ENCODE measurements at regions not wholly inside any gene's neighbourhood (a gene's known extent, or its start where the extent isn't known, plus 50 kb on each side); places are given as distances from the start of the nearest gene placed in this dataset.
"Not testable (repeated sequence)": the region's sequence is repeated elsewhere in the genome, so short reads cannot be mapped to it uniquely, and the experiment has no call there.

DNA sequence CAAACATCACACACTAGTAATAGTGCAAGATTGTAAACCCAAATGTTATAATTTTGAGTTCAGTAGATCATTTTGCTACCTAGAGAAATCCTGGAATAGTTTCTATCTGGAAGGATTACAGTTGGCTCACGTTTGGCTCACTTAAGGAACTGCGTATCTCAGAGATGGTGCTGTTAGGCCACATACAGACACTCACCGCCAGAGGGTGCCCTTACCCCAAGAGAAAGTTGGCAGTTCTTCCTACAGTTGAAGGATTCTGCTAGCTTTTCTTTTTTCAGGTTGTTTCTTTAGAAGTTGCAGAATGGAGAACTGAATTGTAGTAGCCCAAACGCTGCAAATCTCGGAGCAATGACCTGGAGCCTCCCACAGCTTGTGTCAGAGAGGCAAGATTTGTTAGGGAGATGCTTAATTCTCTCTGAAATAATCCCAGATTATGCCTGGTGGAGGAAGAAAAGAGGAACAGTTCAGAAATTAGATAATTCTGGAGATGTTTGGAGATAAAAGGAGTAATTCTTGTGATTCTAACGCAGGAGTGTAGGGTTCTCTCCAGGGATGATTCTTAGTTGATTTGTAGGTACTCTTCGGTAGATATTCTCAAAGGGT, 87.9 kb upstream of the PAPPA2 start:
- no peaks in the 10 kb centered on the region for H3K9me3 Mint-ChIP-seq
- H3K27me3 Mint-ChIP-seq, result peaks cover 14% of the 10 kb centered on the region
- intact Hi-C loops (cut with micrococcal nuclease), result loop anchor here (5.0 to 10.0 kb wide), 2 partner anchors 180 to 507 kb away; no protein-coding TSS in a partner anchor
- H3K4me3 Mint-ChIP-seq, result no peak overlapping the region
- ATAC-seq, result peak; percentile 56
- H3K4me1 Mint-ChIP-seq (ENCODE audit: low read depth), result no peaks in the 10 kb centered on the region
- no peak overlapping the region for H3K27ac Mint-ChIP-seq
- TF ChIP-seq, protein P1, sequence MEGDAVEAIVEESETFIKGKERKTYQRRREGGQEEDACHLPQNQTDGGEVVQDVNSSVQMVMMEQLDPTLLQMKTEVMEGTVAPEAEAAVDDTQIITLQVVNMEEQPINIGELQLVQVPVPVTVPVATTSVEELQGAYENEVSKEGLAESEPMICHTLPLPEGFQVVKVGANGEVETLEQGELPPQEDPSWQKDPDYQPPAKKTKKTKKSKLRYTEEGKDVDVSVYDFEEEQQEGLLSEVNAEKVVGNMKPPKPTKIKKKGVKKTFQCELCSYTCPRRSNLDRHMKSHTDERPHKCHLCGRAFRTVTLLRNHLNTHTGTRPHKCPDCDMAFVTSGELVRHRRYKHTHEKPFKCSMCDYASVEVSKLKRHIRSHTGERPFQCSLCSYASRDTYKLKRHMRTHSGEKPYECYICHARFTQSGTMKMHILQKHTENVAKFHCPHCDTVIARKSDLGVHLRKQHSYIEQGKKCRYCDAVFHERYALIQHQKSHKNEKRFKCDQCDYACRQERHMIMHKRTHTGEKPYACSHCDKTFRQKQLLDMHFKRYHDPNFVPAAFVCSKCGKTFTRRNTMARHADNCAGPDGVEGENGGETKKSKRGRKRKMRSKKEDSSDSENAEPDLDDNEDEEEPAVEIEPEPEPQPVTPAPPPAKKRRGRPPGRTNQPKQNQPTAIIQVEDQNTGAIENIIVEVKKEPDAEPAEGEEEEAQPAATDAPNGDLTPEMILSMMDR (IDR thresholded peaks at IDR 0.05), result peak; percentile 73
- DNase-seq, result peak; percentile 81
- ChIA-PET POLR2A (no interaction called here), CTCF (interaction anchor here (0.6 to 2.0 kb wide), 10 partner anchors 9 to 505 kb away, joined by 3 to 6 read pairs (median 4); no protein-coding TSS in a partner anchor)
- no peaks in the 10 kb centered on the region for H3K36me3 Mint-ChIP-seq (ENCODE audit: low read depth)

DNA sequence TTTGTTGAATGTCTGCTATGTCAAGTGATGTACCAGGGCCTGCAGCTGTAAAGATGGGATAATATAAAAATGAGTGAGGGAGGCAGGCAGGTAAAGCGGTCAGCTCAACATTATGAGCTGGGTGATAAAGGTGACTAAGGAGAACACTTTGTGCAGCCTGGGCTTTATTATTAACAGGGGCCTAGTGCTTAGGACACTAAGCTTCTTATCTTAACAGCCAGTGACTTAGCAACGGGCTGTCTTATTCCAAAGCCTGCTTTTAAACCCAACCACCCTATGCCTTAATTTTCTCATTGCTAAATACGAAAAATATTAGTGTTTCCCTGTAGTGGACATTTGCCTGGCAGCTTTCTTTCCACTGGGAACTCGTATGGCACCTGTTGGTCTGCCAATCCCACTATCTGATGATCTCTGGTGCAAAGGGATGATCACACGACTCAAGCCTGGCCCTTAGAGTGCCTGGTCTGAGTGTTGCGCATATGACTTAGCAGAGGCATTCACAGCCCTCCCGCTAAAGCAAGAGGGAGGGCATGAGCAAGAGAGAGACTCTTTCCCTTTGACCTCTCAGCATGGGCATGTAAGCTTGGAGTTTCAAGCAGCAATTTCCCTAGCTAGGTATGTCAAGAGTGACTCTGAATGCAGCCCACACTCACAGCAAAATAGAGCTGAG, 98.6 kb upstream of the PAPPA2 start:
- H3K9me3 Mint-ChIP-seq, result peaks cover 2% of the 10 kb centered on the region
- TF ChIP-seq, protein P1 (IDR thresholded peaks at IDR 0.05), result no peak
- ATAC-seq (no peak), DNase-seq (no peak)
- peaks cover 7% of the 10 kb centered on the region for H3K27me3 Mint-ChIP-seq
- no peak overlapping the region for H3K27ac Mint-ChIP-seq
- intact Hi-C loops (cut with micrococcal nuclease), result no loop called here
- POLR2A ChIA-PET, result no interaction called here
- CTCF ChIA-PET, result interaction anchor here (0.8 to 1.6 kb wide), 2 partner anchors 10 to 14 kb away, joined by 3 read pairs; no protein-coding TSS in a partner anchor
- H3K36me3 Mint-ChIP-seq (ENCODE audit: low read depth), result no peaks in the 10 kb centered on the region
- no peak overlapping the region for H3K4me3 Mint-ChIP-seq
- no peaks in the 10 kb centered on the region for H3K4me1 Mint-ChIP-seq (ENCODE audit: low read depth)

DNA sequence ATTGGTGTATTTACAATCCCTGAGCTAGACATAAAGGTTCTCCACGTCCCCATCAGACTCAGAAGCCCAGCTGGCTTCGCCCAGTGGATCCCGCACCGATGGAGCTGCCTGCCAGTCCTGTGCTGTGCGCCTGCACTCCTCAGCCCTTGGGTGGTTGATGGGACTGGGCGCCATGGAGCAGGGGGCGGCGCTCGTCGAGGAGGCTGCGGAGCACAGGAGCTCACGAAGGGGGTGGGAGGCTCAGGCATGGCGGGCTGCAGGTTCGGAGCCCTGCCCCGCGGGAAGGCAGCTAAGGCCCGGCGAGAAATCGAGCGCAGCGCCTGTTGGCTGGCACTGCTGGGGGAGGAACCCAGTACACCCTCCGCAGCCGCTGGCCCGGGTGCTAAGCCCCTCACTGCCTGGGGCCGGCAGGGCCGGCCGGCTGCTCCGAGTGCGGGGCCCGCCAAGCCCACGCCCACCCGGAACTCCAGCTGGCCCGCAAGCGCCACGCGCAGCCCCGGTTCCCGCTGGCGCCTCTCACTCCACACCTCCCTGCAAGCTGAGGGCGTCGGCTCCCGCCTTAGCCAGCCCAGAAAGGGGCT, 113.8 kb upstream of the PAPPA2 start:
- H3K27me3 Mint-ChIP-seq; CTCF ChIA-PET; intact Hi-C loops (cut with micrococcal nuclease); H3K4me1 Mint-ChIP-seq (ENCODE audit: low read depth); POLR2A ChIA-PET; H3K27ac Mint-ChIP-seq; H3K36me3 Mint-ChIP-seq (ENCODE audit: low read depth); ATAC-seq; DNase-seq; H3K4me3 Mint-ChIP-seq: not testable (repeated sequence)
- peaks cover 18% of the 10 kb centered on the region for H3K9me3 Mint-ChIP-seq

DNA sequence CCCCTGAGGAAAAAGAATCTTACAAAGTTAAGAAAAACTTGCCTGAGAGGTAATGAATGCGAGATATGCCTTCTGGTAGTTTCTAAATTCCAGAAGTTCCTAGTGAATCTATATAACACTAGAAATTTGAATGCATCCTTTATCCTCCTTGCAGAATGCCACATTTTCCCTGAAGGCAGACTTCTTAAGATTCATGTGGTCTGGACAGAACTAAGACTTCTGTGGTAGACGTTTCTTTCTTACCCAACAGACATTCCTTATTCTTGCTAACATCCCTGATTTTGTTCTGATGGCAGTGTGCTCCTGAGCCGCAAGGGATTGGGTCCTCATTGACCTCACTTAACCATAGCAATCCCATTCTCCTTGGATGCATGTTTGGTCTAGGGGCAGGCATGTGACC, 121.3 kb upstream of the PAPPA2 start:
- POLR2A ChIA-PET, result no interaction called here
- Mint-ChIP-seq H3K27me3 (peaks cover 2% of the 10 kb centered on the region), H3K36me3 (ENCODE audit: low read depth) (no peaks in the 10 kb centered on the region), H3K4me1 (ENCODE audit: low read depth) (no peaks in the 10 kb centered on the region), H3K4me3 (no peak overlapping the region), H3K9me3 (peaks cover 20% of the 10 kb centered on the region), H3K27ac (no peak overlapping the region)
- TF ChIP-seq, protein P1 (IDR thresholded peaks at IDR 0.05), result no peak
- intact Hi-C loops (cut with micrococcal nuclease), result no loop called here
- no peak for DNase-seq
- ATAC-seq, result no peak
- CTCF ChIA-PET, result no interaction called here

DNA sequence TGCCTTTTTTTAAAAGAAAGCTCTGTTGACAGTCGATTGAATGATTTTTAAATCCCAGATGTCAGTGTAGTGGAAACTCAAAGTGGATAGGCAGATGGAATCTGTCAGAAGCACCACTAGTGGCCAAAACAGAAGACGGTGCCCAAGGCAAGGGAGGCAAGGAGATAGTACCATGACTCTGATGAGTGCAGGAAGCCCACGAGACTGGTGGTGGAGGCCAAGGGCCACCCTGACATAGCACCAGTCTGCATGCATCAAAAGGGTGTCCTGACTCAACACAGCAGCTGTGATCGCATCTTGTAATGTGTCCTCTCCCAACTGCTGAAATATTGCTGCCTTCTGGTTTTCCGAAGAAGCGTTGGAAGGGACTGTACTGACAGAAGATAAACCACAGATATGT, 124.1 kb upstream of the PAPPA2 start:
- DNase-seq, result no peak
- no peak for ATAC-seq
- Mint-ChIP-seq H3K27me3 (peaks cover 2% of the 10 kb centered on the region), H3K4me1 (ENCODE audit: low read depth) (no peaks in the 10 kb centered on the region), H3K9me3 (peaks cover 4% of the 10 kb centered on the region), H3K36me3 (ENCODE audit: low read depth) (no peaks in the 10 kb centered on the region), H3K27ac (no peak overlapping the region), H3K4me3 (no peak overlapping the region)
- CTCF ChIA-PET, result interaction anchor here (1.3 kb wide), 1 partner anchor 49 kb away, joined by 3 read pairs; no protein-coding TSS in a partner anchor
- intact Hi-C loops (cut with micrococcal nuclease), result no loop called here
- POLR2A ChIA-PET, result no interaction called here
- TF ChIP-seq, protein P1 (IDR thresholded peaks at IDR 0.05), result no peak
